CD4-positive, alpha-beta T cell treated with Interleukin-6 at 100 ng/mL for 8 hours (primary cell): ENCODE measurements at regions not wholly inside any gene's neighbourhood (a gene's known extent, or its start where the extent isn't known, plus 50 kb on each side); places are given as distances from the start of the nearest gene placed in this dataset.

Experiments used
- DNase-seq: peaks from one replicate; pipeline ENCODE4 v3.0.0-alpha.2; 2020; ENCODE audit warnings: mixed read lengths, low spot score

DNA sequence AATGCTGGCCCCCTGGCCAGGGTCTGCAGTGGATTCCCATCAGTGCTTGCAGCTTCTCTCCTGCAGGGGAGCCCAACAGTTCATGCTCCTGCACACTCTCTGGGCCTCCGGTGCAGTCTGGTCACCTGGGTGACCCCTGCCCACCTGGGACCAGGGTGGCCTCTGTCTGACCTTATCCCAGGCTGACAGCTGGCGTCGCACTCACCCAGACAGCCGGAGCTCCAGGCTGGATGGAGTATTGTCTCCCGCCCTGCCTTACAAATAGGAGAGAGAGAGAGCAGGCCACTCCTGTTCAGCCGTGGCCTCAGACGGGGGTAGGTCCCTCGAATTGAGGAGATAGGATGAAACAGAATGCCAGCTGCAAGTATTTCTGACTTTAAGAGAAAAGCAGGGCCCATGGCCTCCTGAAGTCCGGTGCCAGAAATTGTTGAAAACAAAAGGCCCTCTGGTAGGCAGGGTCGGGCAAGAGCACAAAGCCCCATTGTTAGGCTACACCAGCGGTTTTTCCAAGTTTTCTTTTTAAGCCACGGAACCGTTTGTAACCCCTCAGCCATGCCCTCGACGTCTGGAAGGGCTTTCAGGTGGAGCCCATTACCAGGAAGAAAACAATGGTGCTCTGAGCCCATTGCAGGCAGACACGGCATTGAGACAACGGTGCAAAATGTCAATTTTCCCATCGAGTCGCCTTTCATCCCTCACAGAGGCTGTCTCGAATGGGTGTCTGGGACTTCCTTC, 258.4 kb downstream of the BCL11A start:
- DNase-seq, result no peak

DNA sequence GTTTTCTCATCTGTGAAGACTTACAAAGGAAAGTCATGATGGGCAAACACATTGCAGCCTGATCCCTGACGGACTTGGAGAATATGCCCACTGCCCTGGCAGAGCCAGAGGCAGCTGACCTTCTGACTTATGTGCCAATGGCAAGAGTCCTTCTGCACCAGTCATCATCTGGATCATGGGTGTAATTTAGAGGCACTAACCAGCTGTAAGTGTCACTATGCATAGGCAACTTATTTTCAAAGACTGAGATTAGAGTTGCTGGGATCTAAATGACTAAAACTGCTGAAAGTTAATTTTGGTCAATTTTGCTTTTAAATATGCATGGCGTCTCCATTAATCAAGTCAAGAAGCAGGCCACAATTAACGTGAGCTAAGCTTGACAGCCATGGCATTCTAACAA, 261.2 kb downstream of the BCL11A start:
- DNase-seq, result no peak

DNA sequence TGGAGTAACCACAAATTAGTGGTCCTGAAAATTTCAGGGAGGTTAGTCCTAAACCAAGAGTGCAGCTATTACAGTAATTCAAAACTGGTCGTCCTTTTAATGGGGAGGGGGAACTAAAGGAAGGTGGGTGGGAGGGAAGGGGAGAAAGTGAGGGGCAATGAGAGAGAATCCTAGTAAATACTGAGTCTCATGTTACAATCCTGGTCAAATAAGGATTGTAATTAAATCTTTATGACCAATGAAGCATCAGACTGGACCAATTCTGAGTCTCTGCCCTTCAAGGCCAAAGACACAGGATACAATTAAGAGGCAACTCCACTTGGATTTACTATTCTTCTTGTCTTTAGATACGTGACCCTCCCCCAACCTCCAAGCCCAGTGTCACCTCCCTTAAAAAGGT, 262.9 kb downstream of the BCL11A start:
- DNase-seq, result no peak

DNA sequence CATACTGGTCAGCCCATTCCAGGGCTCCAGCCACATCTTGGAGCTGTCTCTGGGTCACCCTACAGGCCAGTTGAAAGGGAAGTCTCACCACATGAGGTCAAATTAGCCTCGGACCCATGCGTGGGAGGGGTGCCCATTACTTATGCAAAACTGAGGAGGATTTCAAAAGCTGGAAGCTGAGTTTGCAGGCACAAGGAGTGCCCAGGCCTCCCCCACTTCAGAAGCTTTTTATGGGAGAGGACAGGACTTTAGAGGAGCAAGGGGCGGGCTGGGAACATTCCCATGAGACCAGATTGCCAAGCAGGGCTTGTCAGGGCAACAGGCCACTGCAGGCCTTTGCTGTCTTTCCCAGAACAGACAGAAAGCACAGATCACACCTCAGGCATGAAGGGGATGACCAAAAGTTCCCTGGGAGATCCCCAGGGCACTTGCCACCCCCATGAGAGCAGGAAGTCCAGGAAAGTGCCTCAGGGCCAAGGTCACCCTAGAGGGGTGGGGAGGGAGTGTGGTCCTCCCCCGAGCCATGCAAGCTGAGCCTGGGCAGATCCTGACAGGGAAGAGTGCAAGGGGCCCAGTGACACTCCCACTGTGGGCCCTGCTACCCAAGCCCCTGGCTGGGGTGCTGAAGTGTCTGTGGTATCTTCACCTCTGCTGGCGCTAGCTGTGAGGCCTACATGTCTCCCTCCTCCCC, 267.7 kb downstream of the BCL11A start:
- no peak for DNase-seq

DNA sequence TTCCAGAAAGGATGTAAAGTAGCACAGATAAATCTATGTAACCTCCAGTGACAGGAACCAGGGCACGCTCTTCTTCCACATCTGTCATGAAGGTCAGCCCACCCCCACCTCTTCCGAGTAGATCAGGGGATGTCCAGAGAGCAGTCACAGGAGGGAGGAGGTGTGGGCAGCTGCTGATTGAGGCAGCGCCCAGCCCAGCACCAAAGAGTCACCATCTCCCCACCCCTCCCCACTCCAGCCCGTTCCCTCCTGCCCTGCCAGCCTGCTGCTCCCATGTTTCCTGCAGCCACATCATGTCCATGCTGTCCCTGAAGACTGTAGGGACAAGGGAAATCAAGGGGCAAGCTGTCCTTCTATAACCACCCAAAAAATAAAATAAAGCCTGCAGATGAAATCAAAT, 269.8 kb downstream of the BCL11A start:
- DNase-seq, result no peak

DNA sequence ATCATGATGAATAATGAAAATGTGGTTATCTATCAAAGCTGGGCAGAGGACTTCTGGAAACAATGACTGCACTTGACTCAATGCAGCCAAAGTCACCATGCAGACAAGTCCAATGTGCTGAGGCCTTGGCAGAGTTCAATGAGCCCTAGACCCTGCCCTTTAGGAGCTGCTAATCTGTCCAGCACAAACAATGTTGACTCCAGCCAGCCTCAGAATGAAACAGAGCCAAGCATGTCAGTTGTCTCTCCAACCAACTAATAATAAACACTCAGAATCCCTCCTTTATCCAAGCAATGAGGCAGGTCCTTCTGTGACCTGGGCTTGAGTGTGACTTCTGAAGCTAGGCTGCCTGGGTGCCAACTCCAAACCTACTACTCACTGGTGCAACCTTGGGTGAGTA, 270.6 kb downstream of the BCL11A start:
- DNase-seq, result no peak

DNA sequence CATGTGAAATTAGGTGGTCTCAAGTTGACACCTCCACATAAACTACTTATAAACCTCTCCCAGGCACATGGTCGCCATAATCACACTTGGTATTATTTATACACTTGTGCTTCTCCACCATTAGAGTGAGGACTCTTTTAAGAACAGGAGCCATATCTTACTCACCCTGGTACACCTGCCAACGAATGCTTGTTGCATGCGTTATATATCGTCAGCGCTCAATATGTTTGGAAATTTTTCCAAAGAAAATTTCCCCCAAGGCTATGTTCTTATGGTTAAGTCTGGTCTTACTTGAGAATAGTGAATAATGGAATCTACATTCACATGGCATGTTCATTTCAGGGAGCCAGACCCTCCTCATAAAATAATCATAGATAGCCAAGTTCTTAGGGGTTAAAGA, 271.7 kb downstream of the BCL11A start:
- DNase-seq, result no peak

DNA sequence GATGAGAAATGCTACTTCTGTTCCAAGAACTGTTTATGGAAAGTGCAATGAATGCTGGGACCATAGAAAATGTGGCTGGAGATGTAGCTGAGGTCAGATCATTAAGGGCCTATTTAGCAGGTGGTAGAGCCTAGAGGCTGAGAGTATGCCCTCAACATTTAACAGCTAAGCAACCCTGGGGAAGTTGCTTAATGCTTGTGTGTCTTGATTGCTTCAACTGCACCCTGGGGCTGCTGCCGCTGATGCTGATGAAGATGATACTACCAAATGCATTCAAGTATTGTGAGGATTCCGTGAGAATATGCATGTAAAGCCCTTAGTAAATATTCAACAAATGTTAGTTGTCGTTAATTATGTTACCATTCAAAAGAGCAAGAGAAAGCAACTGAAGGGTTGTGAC, 273.2 kb downstream of the BCL11A start:
- no peak for DNase-seq

DNA sequence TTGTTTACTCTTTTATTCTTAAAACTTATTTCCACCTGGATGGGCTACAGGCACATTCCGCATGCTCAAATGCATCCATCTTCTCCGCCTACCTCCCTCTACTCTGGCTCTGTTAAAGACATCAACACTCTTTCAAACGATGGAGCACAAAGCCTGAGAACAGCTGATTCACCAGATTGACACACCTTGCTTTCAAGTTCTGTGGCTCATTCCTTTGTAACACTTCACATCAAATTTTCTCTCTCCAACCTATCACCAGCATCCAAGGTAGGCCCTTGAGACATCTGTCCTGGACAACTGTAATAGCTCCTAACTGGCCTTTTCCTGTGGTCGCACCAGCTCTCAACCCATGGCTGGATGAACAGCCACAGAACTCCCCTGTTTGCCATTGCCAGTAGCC, 274.5 kb downstream of the BCL11A start:
- DNase-seq, result no peak

DNA sequence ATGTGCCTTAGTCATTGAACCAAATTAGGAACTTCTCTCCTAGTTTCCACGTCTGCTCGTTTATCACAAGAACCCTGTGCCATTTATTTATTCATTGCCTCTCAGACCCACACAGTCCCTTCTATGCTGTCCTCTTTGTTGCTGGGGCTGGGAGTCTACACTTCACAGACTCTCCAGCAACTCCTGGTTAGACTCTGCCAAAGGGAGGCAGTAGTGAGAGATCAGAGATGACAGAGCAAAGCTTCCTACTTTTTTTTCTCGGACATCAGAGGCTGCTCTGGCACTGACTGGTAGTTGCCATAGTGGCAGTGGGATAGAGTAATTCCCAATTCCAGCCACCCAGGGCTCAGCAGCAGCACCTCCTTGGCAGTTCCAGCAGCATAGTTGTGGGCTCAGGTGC, 277.5 kb downstream of the BCL11A start:
- no peak for DNase-seq

DNA sequence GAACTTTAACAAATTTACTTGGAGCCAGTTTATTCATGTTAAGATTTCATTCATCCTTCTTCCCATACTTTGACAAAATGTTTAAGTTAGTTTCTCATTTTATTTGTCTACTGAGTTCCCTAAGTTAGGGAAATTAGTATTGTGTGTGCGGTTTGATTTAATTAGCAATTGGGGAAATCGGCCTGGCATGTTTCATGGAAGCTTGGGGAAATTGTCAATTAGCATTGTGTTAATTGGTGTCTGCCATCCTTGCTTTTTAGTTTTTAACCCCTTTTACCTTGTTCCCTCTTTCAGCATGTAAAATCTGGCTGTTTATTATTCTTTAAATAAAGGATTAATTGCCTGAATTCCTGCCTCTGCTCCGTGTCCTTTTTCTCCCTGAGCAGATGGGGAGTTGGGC, 279.6 kb downstream of the BCL11A start:
- DNase-seq, result no peak

DNA sequence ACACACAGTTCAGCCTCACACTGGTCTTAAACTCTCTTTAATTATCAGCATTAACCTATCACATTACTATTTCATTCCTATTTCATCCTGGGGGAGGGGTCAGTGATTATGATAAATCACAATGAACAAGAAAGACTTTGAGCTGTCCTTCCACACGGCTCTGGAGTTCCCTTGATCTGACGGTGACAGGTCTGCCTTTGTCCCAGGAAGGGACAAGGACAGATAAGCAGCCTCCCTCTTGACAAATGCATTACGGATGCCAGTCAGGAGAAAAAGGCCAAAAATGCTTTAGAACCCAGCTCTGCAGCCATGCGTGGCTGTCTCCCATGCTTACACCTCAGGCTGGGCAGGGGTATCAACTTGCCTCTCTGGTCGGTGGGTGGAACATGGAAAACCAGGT, 281.7 kb downstream of the BCL11A start:
- no peak for DNase-seq

DNA sequence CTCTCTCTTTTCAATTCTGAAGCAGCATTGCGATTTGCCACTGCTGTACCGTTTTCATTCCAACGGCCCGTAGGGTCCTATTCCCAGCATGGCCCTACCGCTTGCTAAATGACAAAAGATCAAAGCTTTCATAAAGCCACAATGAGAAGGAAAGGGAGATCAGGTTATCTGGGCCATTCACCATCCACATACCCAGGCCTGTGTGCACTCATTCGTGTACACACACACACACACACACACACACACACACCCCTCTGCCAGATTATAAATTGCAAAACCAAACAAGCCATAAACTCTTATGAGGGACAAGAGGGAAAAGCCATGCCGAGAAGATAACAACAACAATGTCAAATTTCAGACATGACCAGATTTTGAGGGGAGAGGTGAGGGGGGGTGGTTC, 282.3 kb downstream of the BCL11A start:
- DNase-seq, result no peak

DNA sequence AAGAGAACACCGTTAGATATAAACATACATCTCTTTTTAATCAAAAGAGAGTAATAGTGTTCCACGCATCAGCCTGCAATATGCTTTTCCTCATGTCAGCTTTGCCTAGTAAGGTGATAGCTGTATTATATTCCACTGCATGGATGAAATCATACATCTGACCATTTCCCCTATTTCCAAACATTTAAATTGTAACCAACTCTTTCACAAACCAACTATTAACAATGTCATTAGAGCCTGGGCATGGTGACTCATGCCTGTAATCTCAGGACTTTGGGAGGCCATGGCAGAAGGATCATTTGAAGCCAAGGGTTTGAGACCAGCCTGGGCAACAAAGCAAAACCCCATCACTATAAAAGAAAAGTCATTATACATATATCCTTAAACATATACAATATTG, 284.8 kb downstream of the BCL11A start:
- no peak for DNase-seq

DNA sequence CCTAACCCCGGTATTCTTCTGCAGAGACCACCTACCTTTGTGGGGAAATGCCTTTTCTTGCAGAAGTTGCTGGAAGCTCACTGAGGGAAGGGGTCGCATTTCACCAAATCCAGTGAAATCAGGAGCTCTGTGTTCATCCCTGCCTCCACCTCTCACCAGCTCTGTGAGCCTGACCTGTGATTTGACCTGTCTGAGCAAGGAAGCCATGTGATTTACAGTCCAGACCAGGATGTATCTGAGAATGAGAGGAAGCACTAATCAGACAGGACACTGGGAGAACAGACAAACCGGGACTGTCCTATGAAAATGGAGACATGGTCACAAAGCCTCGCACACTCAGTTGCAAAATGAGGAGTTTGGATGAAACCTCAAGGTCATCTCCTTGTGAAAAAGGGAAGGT, 285.4 kb downstream of the BCL11A start:
- no peak for DNase-seq

DNA sequence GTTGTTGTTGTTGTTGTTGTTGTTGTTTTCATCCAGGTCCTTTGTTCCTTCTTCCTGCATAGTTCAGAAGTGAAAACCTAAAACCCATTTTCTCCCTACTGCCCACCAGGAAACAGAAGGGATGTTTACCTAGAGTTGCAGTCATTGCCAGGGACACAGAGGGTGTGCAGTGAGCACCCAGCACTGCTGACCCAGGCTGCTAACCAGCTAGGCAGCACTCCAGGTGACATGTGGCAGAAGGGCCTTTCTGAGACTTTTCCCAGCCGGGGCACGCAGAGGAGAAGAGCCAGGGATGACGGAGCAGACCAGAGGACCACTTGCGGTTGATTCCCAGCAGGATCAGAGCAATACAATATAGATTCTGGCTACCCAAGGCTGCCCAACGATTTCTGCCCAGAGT, 286.3 kb downstream of the BCL11A start:
- no peak for DNase-seq

DNA sequence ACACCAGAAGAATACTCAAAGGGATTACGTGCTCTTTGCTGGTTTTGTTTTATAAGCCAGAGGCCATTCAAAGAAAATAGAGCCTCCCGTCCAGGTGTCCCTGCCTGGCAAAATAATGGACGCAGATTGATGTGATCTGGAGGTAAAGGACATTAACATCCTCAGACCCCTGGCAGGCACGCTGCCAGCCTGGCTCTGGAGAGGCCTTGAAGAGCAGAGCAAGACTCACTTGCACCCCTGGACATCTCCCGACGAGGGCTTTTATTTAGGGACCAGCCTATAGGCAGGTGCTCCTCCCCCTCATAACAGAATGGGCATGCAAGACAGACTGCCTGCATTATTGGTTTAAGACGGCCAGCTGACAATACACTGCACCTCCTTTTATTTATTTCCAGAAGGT, 291.3 kb downstream of the BCL11A start:
- no peak for DNase-seq

DNA sequence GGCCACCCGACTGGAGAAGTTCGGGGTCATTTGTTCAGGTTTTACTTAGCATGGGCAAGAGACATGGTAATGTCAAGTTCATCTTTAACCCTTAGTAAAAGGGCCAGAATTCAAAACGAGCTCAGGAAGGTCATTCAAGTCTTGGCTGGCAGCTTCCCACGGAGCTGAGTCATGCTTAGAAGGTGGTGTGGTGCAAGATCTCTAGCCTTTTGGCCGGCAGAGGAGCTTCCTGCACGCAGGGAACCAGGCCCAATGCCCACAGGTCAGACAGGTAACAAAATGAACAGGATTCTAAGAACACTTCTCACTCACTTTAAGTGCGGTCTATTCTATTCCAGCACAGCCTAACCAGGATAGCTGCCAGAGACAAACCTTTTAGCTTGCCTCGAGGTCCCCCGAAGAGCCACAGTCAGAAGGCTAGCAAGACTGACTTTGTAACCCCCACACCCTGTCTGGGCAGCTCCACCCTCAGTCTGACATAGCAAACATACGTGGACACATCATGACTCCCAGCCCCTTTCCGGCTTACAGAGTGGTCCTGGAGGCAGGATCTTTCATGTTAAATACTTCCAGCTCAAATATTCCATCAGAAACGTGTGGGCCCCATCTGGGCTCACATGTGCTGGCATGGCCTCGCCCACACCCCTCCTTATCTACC, 292.7 kb downstream of the BCL11A start:
- DNase-seq, result no peak

DNA sequence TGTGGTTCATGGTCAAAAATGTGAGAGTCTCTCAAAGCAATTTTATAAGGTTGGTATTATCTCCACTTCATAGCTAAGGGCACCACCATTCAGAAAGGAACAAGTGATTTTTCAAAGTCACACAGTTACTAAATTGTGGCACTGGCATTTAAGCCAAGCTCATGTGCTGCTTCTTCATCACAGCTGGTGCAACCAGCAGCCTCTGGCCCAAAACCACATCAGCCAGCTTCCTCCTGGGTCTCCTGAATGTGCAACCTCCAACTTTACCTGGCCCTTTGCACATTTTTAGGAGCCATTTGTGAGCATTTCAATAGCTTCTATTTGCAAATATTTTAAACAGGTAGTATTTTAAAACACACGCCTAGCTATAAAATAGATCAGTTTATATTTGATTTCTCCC, 293.7 kb downstream of the BCL11A start:
- DNase-seq, result no peak

DNA sequence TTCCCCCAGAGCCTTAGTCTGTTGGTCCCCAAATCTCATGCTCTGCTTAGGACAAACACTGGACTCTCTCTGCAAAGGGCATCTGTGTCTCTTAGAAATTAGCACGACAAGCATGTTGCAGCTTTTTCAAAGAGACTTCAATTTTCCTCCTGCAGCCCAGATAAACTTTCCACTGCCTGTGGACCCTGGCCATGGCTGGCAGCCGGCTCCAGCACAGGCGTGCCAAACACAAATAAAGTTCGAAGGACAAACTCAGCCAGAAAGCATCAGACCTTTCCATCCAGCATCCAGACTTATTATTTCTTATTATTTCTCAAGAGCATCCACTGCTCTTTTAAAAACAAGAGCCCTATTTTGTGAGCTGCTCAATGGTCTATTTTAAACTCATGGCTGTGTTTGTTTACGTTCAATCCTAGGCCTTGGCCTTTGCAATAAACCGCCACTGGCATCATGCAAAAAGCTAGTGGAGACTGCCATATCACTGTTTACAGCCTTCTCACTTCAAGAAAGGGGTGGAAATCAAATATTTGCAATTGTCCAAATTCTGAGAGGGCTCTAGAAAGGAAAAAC, 300.8 kb downstream of the BCL11A start:
- DNase-seq, result no peak

DNA sequence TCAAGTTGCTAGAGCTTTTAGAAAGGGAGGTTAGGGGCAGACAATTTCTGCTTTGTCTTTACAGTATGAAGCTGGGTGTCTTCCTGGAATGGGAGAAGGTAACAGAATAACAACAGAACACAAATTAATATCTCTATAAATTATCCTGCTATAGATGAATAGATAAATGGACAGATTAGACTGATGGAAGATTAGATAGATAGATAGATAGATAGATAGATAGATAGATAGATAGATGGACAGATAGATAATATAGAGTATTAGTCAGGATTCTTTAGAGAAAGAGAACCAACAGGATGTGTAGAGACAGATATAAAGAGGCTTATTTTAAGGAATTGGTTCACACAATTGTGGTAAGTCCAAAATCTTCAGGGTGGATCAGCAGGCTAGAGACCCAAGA, 302.2 kb downstream of the BCL11A start:
- no peak for DNase-seq

DNA sequence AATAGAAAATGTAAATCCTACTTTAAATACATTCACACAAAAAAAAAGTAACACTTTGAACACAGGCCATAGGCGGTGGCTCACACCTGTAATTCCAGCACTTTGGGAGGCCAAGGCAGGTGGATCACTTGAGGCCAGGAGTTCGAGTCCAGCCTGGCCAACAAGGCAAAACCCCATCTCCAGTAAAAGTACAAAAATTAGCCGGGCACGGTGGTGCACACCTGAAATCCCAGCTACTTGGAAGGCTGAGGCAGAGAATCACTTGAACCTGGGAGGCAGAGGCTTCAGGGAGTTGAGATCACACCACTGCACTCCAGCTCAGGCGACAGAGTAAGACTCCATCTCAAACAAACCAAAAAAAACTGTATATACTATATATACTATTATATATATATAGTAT, 303.6 kb downstream of the BCL11A start:
- DNase-seq, result no peak

DNA sequence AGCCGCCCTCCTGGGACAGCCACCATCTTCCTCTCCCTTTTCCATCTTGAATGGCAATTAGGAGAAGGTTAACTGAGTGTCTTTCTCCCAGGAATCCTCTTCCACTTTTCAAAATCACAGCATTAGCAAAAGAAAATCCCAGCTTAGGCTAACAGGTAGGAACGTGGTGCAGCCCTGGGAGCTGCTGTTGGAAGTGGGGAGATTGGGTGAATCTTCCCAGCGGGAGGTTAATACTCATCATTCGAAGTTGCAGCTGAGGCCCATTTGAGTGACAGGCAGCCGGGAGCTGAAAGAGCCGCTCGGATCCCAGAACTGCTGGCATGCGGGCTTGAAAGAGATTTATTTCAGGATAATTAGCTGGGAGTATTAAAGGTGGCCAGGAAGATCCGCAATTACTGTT, 306.0 kb downstream of the BCL11A start:
- no peak for DNase-seq
